ENCODE measurements at regions not wholly inside any gene's neighbourhood (a gene's known extent, or its start where the extent isn't known, plus 50 kb on each side); places are given as distances from the start of the nearest gene placed in this dataset.

GRCh38 chr13:74084375-74084935, 49.7 kb downstream of the KLF12 start:
- WGBS, result 87% methylated on average over 3 of the region's 4 CpGs

GRCh38 chr13:74082741-74083160, 51.5 kb downstream of the KLF12 start:
- no peak overlapping the region for H3K4me3 ChIP-seq (ENCODE audit: low read length)
- H3K27ac ChIP-seq (ENCODE audit: low read depth, low read length), result no peak overlapping the region
- no peaks in the 10 kb centered on the region for H3K36me3 ChIP-seq (ENCODE audit: insufficient read depth, low read length)
- H3K4me1 ChIP-seq (ENCODE audit: insufficient read depth, low read length), result peaks cover 4% of the 10 kb centered on the region
- H3K27me3 ChIP-seq (ENCODE audit: insufficient read depth, low read length), result no peaks in the 10 kb centered on the region
- H3K9ac ChIP-seq (ENCODE audit: low read depth, low read length), result no peak overlapping the region
- no peaks in the 10 kb centered on the region for H3K9me3 ChIP-seq (ENCODE audit: insufficient read depth, low read depth, low read length)
- 95% methylated on average over 2 of the region's 3 CpGs for WGBS

More at GRCh38 chr13:74084375-74084935, 49.7 kb downstream of the KLF12 start:
- Histone ChIP-seq H3K9me3 (ENCODE audit: insufficient read depth, low read depth, low read length) (no peaks in the 10 kb centered on the region), H3K27ac (ENCODE audit: low read depth, low read length) (no peak overlapping the region), H3K4me3 (ENCODE audit: low read length) (no peak overlapping the region), H3K36me3 (ENCODE audit: insufficient read depth, low read length) (no peaks in the 10 kb centered on the region), H3K4me1 (ENCODE audit: insufficient read depth, low read length) (peaks cover 10% of the 10 kb centered on the region), H3K9ac (ENCODE audit: low read depth, low read length) (no peak overlapping the region), H3K27me3 (ENCODE audit: insufficient read depth, low read length) (no peaks in the 10 kb centered on the region)

GRCh38 chr13:74080762-74081161, 53.4 kb downstream of the KLF12 start:
- no peaks in the 10 kb centered on the region for H3K36me3 ChIP-seq (ENCODE audit: insufficient read depth, low read length)
- no peak overlapping the region for H3K9ac ChIP-seq (ENCODE audit: low read depth, low read length)
- H3K4me1 ChIP-seq (ENCODE audit: insufficient read depth, low read length), result no peaks in the 10 kb centered on the region
- H3K4me3 ChIP-seq (ENCODE audit: low read length), result no peak overlapping the region
- 80% methylated on average over 1 of the region's 1 CpG for WGBS
- H3K9me3 ChIP-seq (ENCODE audit: insufficient read depth, low read depth, low read length), result no peaks in the 10 kb centered on the region
- H3K27me3 ChIP-seq (ENCODE audit: insufficient read depth, low read length), result no peaks in the 10 kb centered on the region
- H3K27ac ChIP-seq (ENCODE audit: low read depth, low read length), result no peak overlapping the region

- Histone ChIP-seq H3K27me3 (ENCODE audit: insufficient read depth, low read length) (no peaks in the 10 kb centered on the region), H3K4me1 (ENCODE audit: insufficient read depth, low read length) (peaks cover 3% of the 10 kb centered on the region; the same call in 1 of the 2 replicates), H3K36me3 (ENCODE audit: insufficient read depth, low read length) (no peaks in the 10 kb centered on the region), H3K9me3 (ENCODE audit: insufficient read depth, low read depth, low read length) (no peaks in the 10 kb centered on the region), H3K9ac (ENCODE audit: low read depth, low read length) (no peak overlapping the region), H3K27ac (ENCODE audit: low read depth, low read length) (no peak overlapping the region), H3K4me3 (ENCODE audit: low read length) (no peak overlapping the region)
- 93% methylated on average over 2 of the region's 2 CpGs for WGBS
These were observed 56.4 kb downstream of the KLF12 start for GRCh38 chr13:74077792-74078191.

GRCh38 chr13:74077375-74077774, 56.8 kb downstream of the KLF12 start:
- Histone ChIP-seq H3K4me1 (ENCODE audit: insufficient read depth, low read length) (peaks cover 3% of the 10 kb centered on the region; the same call in 1 of the 2 replicates), H3K4me3 (ENCODE audit: low read length) (no peak overlapping the region), H3K27ac (ENCODE audit: low read depth, low read length) (no peak overlapping the region), H3K36me3 (ENCODE audit: insufficient read depth, low read length) (no peaks in the 10 kb centered on the region), H3K9me3 (ENCODE audit: insufficient read depth, low read depth, low read length) (no peaks in the 10 kb centered on the region), H3K27me3 (ENCODE audit: insufficient read depth, low read length) (no peaks in the 10 kb centered on the region), H3K9ac (ENCODE audit: low read depth, low read length) (no peak overlapping the region)
- WGBS, result 95% methylated on average over 2 of the region's 2 CpGs

GRCh38 chr13:74074723-74075122, 59.5 kb downstream of the KLF12 start:
- no peak overlapping the region for H3K27ac ChIP-seq (ENCODE audit: low read depth, low read length)
- peaks cover 3% of the 10 kb centered on the region; the same call in 1 of the 2 replicates for H3K4me1 ChIP-seq (ENCODE audit: insufficient read depth, low read length)
- no peaks in the 10 kb centered on the region for H3K36me3 ChIP-seq (ENCODE audit: insufficient read depth, low read length)
- no peaks in the 10 kb centered on the region for H3K27me3 ChIP-seq (ENCODE audit: insufficient read depth, low read length)
- H3K9me3 ChIP-seq (ENCODE audit: insufficient read depth, low read depth, low read length), result no peaks in the 10 kb centered on the region
- no peak overlapping the region for H3K9ac ChIP-seq (ENCODE audit: low read depth, low read length)
- H3K4me3 ChIP-seq (ENCODE audit: low read length), result no peak overlapping the region

GRCh38 chr13:74073274-74073673, 60.9 kb downstream of the KLF12 start:
- H3K27me3 ChIP-seq (ENCODE audit: insufficient read depth, low read length), result no peaks in the 10 kb centered on the region
- H3K9me3 ChIP-seq (ENCODE audit: insufficient read depth, low read depth, low read length), result no peaks in the 10 kb centered on the region
- H3K4me3 ChIP-seq (ENCODE audit: low read length), result no peak overlapping the region
- H3K9ac ChIP-seq (ENCODE audit: low read depth, low read length), result no peak overlapping the region
- H3K36me3 ChIP-seq (ENCODE audit: insufficient read depth, low read length), result no peaks in the 10 kb centered on the region
- peaks cover 3% of the 10 kb centered on the region; the same call in 1 of the 2 replicates for H3K4me1 ChIP-seq (ENCODE audit: insufficient read depth, low read length)
- H3K27ac ChIP-seq (ENCODE audit: low read depth, low read length), result no peak overlapping the region
- 98% methylated on average over 1 of the region's 1 CpG for whole genome bisulfite sequencing

GRCh38 chr13:74070513-74070912, 63.7 kb downstream of the KLF12 start:
- H3K4me3 ChIP-seq (ENCODE audit: low read length), result no peak overlapping the region
- no peaks in the 10 kb centered on the region for H3K9me3 ChIP-seq (ENCODE audit: insufficient read depth, low read depth, low read length)
- no peaks in the 10 kb centered on the region for H3K27me3 ChIP-seq (ENCODE audit: insufficient read depth, low read length)
- H3K9ac ChIP-seq (ENCODE audit: low read depth, low read length), result no peak overlapping the region
- H3K36me3 ChIP-seq (ENCODE audit: insufficient read depth, low read length), result no peaks in the 10 kb centered on the region
- peaks cover 3% of the 10 kb centered on the region; the same call in 1 of the 2 replicates for H3K4me1 ChIP-seq (ENCODE audit: insufficient read depth, low read length)
- H3K27ac ChIP-seq (ENCODE audit: low read depth, low read length), result no peak overlapping the region
- WGBS, result 85% methylated on average over 1 of the region's 1 CpG

GRCh38 chr13:74070065-74070464, 64.1 kb downstream of the KLF12 start:
- peaks cover 3% of the 10 kb centered on the region; the same call in 1 of the 2 replicates for H3K4me1 ChIP-seq (ENCODE audit: insufficient read depth, low read length)
- 89% methylated on average over 4 of the region's 4 CpGs for WGBS
- no peak overlapping the region for H3K27ac ChIP-seq (ENCODE audit: low read depth, low read length)
- H3K36me3 ChIP-seq (ENCODE audit: insufficient read depth, low read length), result no peaks in the 10 kb centered on the region
- no peaks in the 10 kb centered on the region for H3K9me3 ChIP-seq (ENCODE audit: insufficient read depth, low read depth, low read length)
- no peak overlapping the region for H3K4me3 ChIP-seq (ENCODE audit: low read length)
- H3K27me3 ChIP-seq (ENCODE audit: insufficient read depth, low read length), result no peaks in the 10 kb centered on the region
- H3K9ac ChIP-seq (ENCODE audit: low read depth, low read length), result no peak overlapping the region

- WGBS, result 97% methylated on average over 6 of the region's 7 CpGs
These were observed 65.7 kb downstream of the KLF12 start for GRCh38 chr13:74068471-74068870.

GRCh38 chr13:74067818-74068217, 66.4 kb downstream of the KLF12 start:
- H3K36me3 ChIP-seq (ENCODE audit: insufficient read depth, low read length), result no peaks in the 10 kb centered on the region
- no peak overlapping the region for H3K9ac ChIP-seq (ENCODE audit: low read depth, low read length)
- H3K4me1 ChIP-seq (ENCODE audit: insufficient read depth, low read length), result no peaks in the 10 kb centered on the region
- H3K4me3 ChIP-seq (ENCODE audit: low read length), result no peak overlapping the region
- H3K27me3 ChIP-seq (ENCODE audit: insufficient read depth, low read length), result no peaks in the 10 kb centered on the region
- H3K27ac ChIP-seq (ENCODE audit: low read depth, low read length), result no peak overlapping the region
- whole genome bisulfite sequencing, result 88% methylated on average over 2 of the region's 2 CpGs
- no peaks in the 10 kb centered on the region for H3K9me3 ChIP-seq (ENCODE audit: insufficient read depth, low read depth, low read length)

More at GRCh38 chr13:74068471-74068870, 65.7 kb downstream of the KLF12 start:
- no peak overlapping the region for H3K9ac ChIP-seq (ENCODE audit: low read depth, low read length)
- H3K4me1 ChIP-seq (ENCODE audit: insufficient read depth, low read length), result no peaks in the 10 kb centered on the region
- H3K27ac ChIP-seq (ENCODE audit: low read depth, low read length), result no peak overlapping the region
- H3K9me3 ChIP-seq (ENCODE audit: insufficient read depth, low read depth, low read length), result no peaks in the 10 kb centered on the region
- no peaks in the 10 kb centered on the region for H3K27me3 ChIP-seq (ENCODE audit: insufficient read depth, low read length)
- no peak overlapping the region for H3K4me3 ChIP-seq (ENCODE audit: low read length)
- H3K36me3 ChIP-seq (ENCODE audit: insufficient read depth, low read length), result no peaks in the 10 kb centered on the region

GRCh38 chr13:74066937-74067336, 67.3 kb downstream of the KLF12 start:
- Histone ChIP-seq H3K36me3 (ENCODE audit: insufficient read depth, low read length) (no peaks in the 10 kb centered on the region), H3K9me3 (ENCODE audit: insufficient read depth, low read depth, low read length) (no peaks in the 10 kb centered on the region), H3K27ac (ENCODE audit: low read depth, low read length) (no peak overlapping the region), H3K27me3 (ENCODE audit: insufficient read depth, low read length) (no peaks in the 10 kb centered on the region), H3K9ac (ENCODE audit: low read depth, low read length) (no peak overlapping the region), H3K4me3 (ENCODE audit: low read length) (no peak overlapping the region), H3K4me1 (ENCODE audit: insufficient read depth, low read length) (no peaks in the 10 kb centered on the region)

Measured in HUES64 (cell line).